Stomach (tissue), 8 donors: ENCODE measurements at regions not wholly inside any gene's neighbourhood (a gene's known extent, or its start where the extent isn't known, plus 50 kb on each side); places are given as distances from the start of the nearest gene placed in this dataset.
A peak's percentile ranks its signal among the peaks of the same experiment; 100 is the strongest.

ENCODE experiments used
- DNase-seq, 2 donors: peaks; one replicate each; pipeline versions ENCODE4 v3.0.0 to v3.0.0-alpha.2; 2013 to 2019
- H3K27ac ChIP-seq, 5 donors: fragments of 200-600 bp in 4 of 5; sonication (generic) in 4 of 5; one replicate each; pipeline ENCODE4 v1.5.1; 2013 to 2019; ENCODE audit warnings: mild to moderate bottlenecking in 1 of 5, moderate library complexity in 1 of 5
- H3K27me3 ChIP-seq, 3 donors: fragments of 200-600 bp; sonication (generic); one replicate each; pipeline ENCODE4 v1.5.1; 2017 to 2019; ENCODE audit warnings: mixed run types in 1 of 3
- H3K36me3 ChIP-seq, 4 donors: fragments of 200-600 bp; sonication (generic); 1 replicate in 3 of 4; 2 replicates in 1 of 4; pipeline ENCODE4 v1.5.1; 2016 to 2019
- H3K4me1 ChIP-seq, 4 donors: fragments of 200-600 bp; sonication (generic); one replicate each; pipeline ENCODE4 v1.5.1; 2016 to 2019
- H3K4me3 ChIP-seq, 4 donors: fragments of 200-600 bp; sonication (generic) in 3 of 4; one replicate each; pipeline ENCODE4 v1.5.1; 2016 to 2019; ENCODE audit warnings: mild to moderate bottlenecking in 1 of 4
- H3K9me3 ChIP-seq, 4 donors: fragments of 200-600 bp; sonication (generic); one replicate each; pipeline ENCODE4 v1.5.1; 2016 to 2019
- EP300 ChIP-seq: sonication (generic); formaldehyde crosslinking; IDR thresholded peaks from one replicate; pipeline ENCODE4 v1.6.1; 2017; ENCODE audit warnings: antibody characterized with exemption
- POLR2A ChIP-seq, 4 donors: fragments of 450-650 bp; IDR thresholded peaks; one replicate each; pipeline ENCODE4 v1.6.1; 2016; ENCODE audit warnings: antibody characterized with exemption in 4 of 4, control low read depth in 2 of 4, mild to moderate bottlenecking in 1 of 4, moderate library complexity in 1 of 4
- POLR2AphosphoS5 ChIP-seq, 3 donors: sonication (generic); formaldehyde crosslinking; IDR thresholded peaks; one replicate each; pipeline ENCODE4 v1.6.1; 2016; ENCODE audit warnings: antibody characterized with exemption in 3 of 3
- WGBS, 5 donors: extraction: QIAGEN DNeasy Blood & Tissue Kit in 3 of 5; methylation state at CpG; one replicate each; pipeline versions ENCODE4 v1.1.5 to v1.1.7; 2013 to 2018; 5-methylcytosine and 5-hydroxymethylcytosine counted together
- intact Hi-C: fragments of 100-400 bp; cut with DNase I; formaldehyde crosslinking; loops from one replicate; pipeline ENCODE4 v1.15.1; 2023; ENCODE audit warnings: low total_unique reads
- TF ChIP-seq, protein P1 (sequence below), 7 experiments: fragments of 450-650 bp in 4 of 7; fragments of 200-600 bp in 3 of 7; sonication (generic) in 3 of 7; IDR thresholded peaks; one replicate each; pipeline ENCODE4 v1.5.1; 2016 to 2019; ENCODE audit warnings: antibody characterized with exemption in 7 of 7, control low read depth in 2 of 7, mild to moderate bottlenecking in 1 of 7
- donor health status: healthy with polysubstance abuse.
- donor health status: Bipolar disorder and iron deficiency.
- donor health status: healthy.

DNA sequence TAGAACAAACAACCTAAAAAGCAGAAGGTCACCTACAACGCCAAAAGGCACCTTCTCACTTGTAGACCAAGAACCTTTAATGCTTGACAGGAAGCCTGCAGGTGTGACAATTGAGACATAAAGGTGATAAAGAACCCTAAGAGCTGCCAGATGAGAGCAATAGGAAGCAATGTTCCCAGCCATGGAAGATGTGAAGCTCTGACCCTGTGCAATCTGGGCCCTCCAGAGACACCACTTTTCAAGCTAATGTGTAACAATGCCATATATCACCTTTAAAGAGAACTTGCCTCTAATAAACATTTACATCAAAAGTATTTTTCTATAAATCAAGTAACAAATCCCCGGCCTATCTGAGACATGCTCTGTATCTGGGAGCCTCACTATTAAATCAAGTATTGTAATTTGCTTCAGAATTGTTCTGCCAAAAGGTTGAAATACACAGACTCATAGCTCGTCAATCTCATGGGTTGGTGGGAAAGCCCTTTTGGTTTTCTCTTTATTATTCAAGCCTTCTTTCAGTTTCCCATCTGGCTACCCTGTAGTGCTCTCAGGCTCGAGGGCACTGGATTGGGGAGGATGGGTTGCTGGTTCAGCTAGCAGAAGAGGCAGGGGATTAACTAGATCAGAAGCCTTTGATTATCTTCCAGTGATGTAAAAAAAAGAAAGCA, 368.9 kb downstream of the BUD13 start:
- WGBS, 5 donors = 54 to 67% (median 59%) methylated on average over 4 of the region's 4 CpGs
- Histone ChIP-seq H3K4me3 (no peak overlapping the region), H3K27me3 (peaks cover 0 to 4% (median 0%) of the 10 kb centered on the region in 3 donors), H3K27ac (no peak overlapping the region), H3K36me3 (no peaks in the 10 kb centered on the region), H3K4me1 (no peaks in the 10 kb centered on the region), H3K9me3 (no peaks in the 10 kb centered on the region)
- intact Hi-C loops = no loop called here
- DNase-seq = no peak
- TF ChIP-seq, protein P1, sequence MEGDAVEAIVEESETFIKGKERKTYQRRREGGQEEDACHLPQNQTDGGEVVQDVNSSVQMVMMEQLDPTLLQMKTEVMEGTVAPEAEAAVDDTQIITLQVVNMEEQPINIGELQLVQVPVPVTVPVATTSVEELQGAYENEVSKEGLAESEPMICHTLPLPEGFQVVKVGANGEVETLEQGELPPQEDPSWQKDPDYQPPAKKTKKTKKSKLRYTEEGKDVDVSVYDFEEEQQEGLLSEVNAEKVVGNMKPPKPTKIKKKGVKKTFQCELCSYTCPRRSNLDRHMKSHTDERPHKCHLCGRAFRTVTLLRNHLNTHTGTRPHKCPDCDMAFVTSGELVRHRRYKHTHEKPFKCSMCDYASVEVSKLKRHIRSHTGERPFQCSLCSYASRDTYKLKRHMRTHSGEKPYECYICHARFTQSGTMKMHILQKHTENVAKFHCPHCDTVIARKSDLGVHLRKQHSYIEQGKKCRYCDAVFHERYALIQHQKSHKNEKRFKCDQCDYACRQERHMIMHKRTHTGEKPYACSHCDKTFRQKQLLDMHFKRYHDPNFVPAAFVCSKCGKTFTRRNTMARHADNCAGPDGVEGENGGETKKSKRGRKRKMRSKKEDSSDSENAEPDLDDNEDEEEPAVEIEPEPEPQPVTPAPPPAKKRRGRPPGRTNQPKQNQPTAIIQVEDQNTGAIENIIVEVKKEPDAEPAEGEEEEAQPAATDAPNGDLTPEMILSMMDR (IDR thresholded peaks at IDR 0.05) = no peak
- TF ChIP-seq POLR2A (IDR thresholded peaks at IDR 0.05) (no peak), POLR2AphosphoS5 (IDR thresholded peaks at IDR 0.05) (no peak), EP300 (no peak)

DNA sequence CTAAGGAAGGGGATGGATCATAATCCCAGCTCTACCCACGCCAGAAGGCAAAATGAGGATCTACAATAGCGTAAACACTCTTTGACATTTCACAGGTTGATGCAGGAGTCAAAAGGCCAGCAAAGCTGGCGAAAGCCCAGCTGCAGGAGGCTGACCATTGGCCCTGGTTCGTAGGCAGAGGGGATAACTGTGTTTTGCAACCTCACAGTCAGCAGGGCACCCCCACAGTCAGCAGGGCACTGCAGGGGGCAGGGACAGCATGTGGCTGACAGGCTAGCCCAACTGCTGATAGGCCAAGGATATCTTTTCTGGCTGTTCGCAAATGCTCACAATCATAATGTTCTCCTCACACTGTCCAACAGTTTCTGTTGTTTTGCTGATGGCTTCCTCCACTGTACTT, 372.7 kb downstream of the BUD13 start:
- Histone ChIP-seq H3K4me3 (no peak overlapping the region), H3K27me3 (peaks cover 0 to 4% (median 0%) of the 10 kb centered on the region in 3 donors), H3K27ac (no peak overlapping the region), H3K36me3 (no peaks in the 10 kb centered on the region), H3K4me1 (peaks cover 0 to 8% (median 0%) of the 10 kb centered on the region in 4 donors), H3K9me3 (no peaks in the 10 kb centered on the region)
- WGBS, 5 donors = 54 to 69% (median 60%) methylated on average over 5 of the region's 5 CpGs
- TF ChIP-seq EP300 = no peak
- no peak for TF ChIP-seq POLR2A (IDR thresholded peaks at IDR 0.05)
- no peak for TF ChIP-seq POLR2AphosphoS5 (IDR thresholded peaks at IDR 0.05)
- TF ChIP-seq, protein P1 (IDR thresholded peaks at IDR 0.05) = no peak
- intact Hi-C loops = no loop called here
- no peak for DNase-seq

DNA sequence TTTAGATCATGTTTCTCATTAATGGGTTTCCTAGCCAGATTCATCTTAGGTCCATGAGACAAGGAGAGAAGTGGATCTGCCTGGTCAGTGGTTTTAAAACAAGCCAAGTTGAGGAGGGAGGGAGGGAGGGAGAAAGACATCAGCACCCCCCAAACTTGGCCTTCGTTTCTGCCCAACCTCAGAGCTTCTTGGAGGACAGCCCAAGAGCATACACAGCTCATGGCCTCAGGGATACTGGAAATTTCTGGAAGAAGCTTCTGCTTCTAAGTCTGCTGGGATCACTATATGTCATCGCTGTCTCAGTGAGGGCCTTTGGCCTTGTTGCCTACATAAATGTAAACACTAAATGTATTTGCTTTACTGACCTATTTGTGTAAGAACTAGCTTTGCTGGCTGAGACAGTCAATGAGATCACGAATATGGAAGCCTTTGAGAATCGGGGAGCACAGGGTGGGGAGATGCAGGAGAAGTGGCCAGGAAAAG, 375.1 kb downstream of the BUD13 start:
- Histone ChIP-seq H3K9me3 (peaks cover 5 to 18% (median 11%) of the 10 kb centered on the region in 4 donors), H3K4me3 (no peak overlapping the region), H3K27me3 (peaks cover 0 to 14% (median 3%) of the 10 kb centered on the region in 3 donors), H3K36me3 (no peaks in the 10 kb centered on the region), H3K27ac (no peak overlapping the region), H3K4me1 (peaks cover 0 to 8% (median 0%) of the 10 kb centered on the region in 4 donors)
- 36 to 49% (median 42%) methylated on average over 4 of the region's 4 CpGs for WGBS, 5 donors
- DNase-seq = peak in 1 of 2 donors; percentile 88
- intact Hi-C loops = no loop called here
- TF ChIP-seq POLR2A (IDR thresholded peaks at IDR 0.05) (no peak), EP300 (no peak), POLR2AphosphoS5 (IDR thresholded peaks at IDR 0.05) (no peak)
- TF ChIP-seq, protein P1 (IDR thresholded peaks at IDR 0.05) = no peak

DNA sequence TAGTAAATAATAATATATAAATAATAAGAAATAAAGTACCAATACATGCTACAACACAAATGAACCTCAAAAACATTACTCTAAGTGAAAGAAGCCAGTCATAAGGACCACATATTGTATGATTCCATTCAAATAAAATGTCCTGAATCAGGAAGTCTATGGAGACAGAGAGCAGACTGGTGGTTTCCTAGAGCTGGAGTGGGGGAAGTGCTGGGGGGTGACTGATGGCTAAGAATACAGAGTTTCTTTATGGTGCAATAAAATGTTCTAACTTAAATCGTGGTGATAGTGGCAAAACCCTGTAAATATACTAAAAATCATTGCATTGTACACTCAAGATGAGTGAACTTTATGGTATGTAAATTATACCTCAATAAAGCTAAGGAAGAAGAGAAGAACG, 376.5 kb downstream of the BUD13 start:
- Histone ChIP-seq H3K27me3 (peaks cover 0 to 14% (median 0%) of the 10 kb centered on the region in 3 donors), H3K36me3 (no peaks in the 10 kb centered on the region), H3K27ac (no peak overlapping the region), H3K9me3 (peaks cover 5 to 18% (median 11%) of the 10 kb centered on the region in 4 donors), H3K4me3 (no peak overlapping the region), H3K4me1 (peaks cover 0 to 8% (median 0%) of the 10 kb centered on the region in 4 donors)
- WGBS, 5 donors = 36 to 51% (median 51%) methylated on average over 2 of the region's 2 CpGs
- DNase-seq = no peak
- intact Hi-C loops = no loop called here
- TF ChIP-seq, protein P1 (IDR thresholded peaks at IDR 0.05) = no peak
- TF ChIP-seq POLR2A (IDR thresholded peaks at IDR 0.05) (no peak), POLR2AphosphoS5 (IDR thresholded peaks at IDR 0.05) (no peak), EP300 (no peak)
